ENCODE measurements at regions not wholly inside any gene's neighbourhood (a gene's known extent, or its start where the extent isn't known, plus 50 kb on each side); places are given as distances from the start of the nearest gene placed in this dataset.

- TF ChIP-seq CTCF (IDR thresholded peaks at IDR 0.05) (no peak), ZFX (IDR thresholded peaks at IDR 0.05; ENCODE audit: borderline replicate concordance) (no peak)
Observed at GRCh38 chr4:33437406-33437805, 2717.2 kb downstream of the PCDH7 start.

Measured in 22Rv1 (cell line).